ENCODE measurements at regions not wholly inside any gene's neighbourhood (a gene's known extent, or its start where the extent isn't known, plus 50 kb on each side); places are given as distances from the start of the nearest gene placed in this dataset.

GRCh38 chr5:68373050-68373449, 157.5 kb downstream of the PIK3R1 start:
- no peak for TF ChIP-seq CTCF (IDR thresholded peaks at IDR 0.05)
- TF ChIP-seq POLR2AphosphoS5 (IDR thresholded peaks at IDR 0.05; ENCODE audit: low read depth, low read length): no peak
- no peak for TF ChIP-seq REST (IDR thresholded peaks at IDR 0.05; ENCODE audit: insufficient read depth in 1 of 2, low read depth in 2 of 2, low read length in 1 of 2)
- no peak for TF ChIP-seq TCF7L2 (IDR thresholded peaks at IDR 0.05; ENCODE audit: low read depth, low read length)
- no peak for TF ChIP-seq SIN3A (IDR thresholded peaks at IDR 0.05; ENCODE audit: borderline replicate concordance, insufficient read depth, low read depth, low read length)
